IMR-90 (cell line): ENCODE measurements at regions not wholly inside any gene's neighbourhood (a gene's known extent, or its start where the extent isn't known, plus 50 kb on each side); places are given as distances from the start of the nearest gene placed in this dataset.

ENCODE experiments used
- ATAC-seq: fragments of 200-7000 bp; cut with Tn5 transposase; 2 replicates; pipeline ENCODE4 v1.9.1; 2020; ENCODE audit warnings: low read depth, mild to moderate bottlenecking, moderate library complexity
- BruUV-seq: library from RNA; stranded (reverse); fragments of 400-500 nt; replicated peaks from 2 replicates; lab custom pipeline; 2021; lab: Mats Ljungman, UMichigan
- CTCF ChIA-PET: fragments of 300-600 bp; formaldehyde crosslinking; extraction: SDS; loops from one replicate; lab custom pipeline; 2021; ENCODE audit warnings: antibody characterized with exemption; lab: Yijun Ruan, JAX
- POLR2A ChIA-PET: fragments of 300-600 bp; sonication (Branson Sonifier 250); formaldehyde crosslinking; loops from one replicate; lab custom pipeline; 2022; ENCODE audit warnings: antibody characterized with exemption; ENCODE audit not compliant: unreplicated experiment; lab: Charles Lee
- DNase-seq: peaks from one replicate; pipeline ENCODE4 v3.0.0; 2013
- H2AFZ ChIP-seq: replicated peaks from 2 replicates; pipeline ENCODE3; 2013; ENCODE audit warnings: low read length, mild to moderate bottlenecking; ENCODE audit not compliant: poor library complexity
- H2AK5ac ChIP-seq: 2 replicates; pipeline ENCODE4 v1.6.1; 2013; ENCODE audit warnings: low read depth, low read length, inconsistent platforms
- H2AK9ac ChIP-seq: replicated peaks from 2 replicates; pipeline ENCODE3; 2013; ENCODE audit warnings: mild to moderate bottlenecking, low read depth, low read length, moderate library complexity; ENCODE audit not compliant: poor library complexity
- H2BK120ac ChIP-seq: 2 replicates; pipeline ENCODE4 v1.6.1; 2013; ENCODE audit warnings: low read depth, low read length, inconsistent platforms
- H2BK15ac ChIP-seq: 3 replicates; pipeline ENCODE4 v1.6.1; 2013; ENCODE audit warnings: low read depth, low read length, inconsistent platforms
- H2BK20ac ChIP-seq: 2 replicates; pipeline ENCODE4 v1.6.1; 2013; ENCODE audit warnings: low read depth, mild to moderate bottlenecking, inconsistent platforms, low read length, moderate library complexity
- H2BK5ac ChIP-seq: 2 replicates; pipeline ENCODE4 v1.6.1; 2013; ENCODE audit warnings: mild to moderate bottlenecking, low read depth, low read length, inconsistent platforms; ENCODE audit not compliant: poor library complexity, severe bottlenecking
- H3K14ac ChIP-seq: replicated peaks from 2 replicates; pipeline ENCODE4 v1.6.1; 2013; ENCODE audit warnings: low read depth, low read length, inconsistent platforms
- H3K18ac ChIP-seq: 2 replicates; pipeline ENCODE4 v1.6.1; 2013; ENCODE audit warnings: low read depth, low read length, control low read depth
- H3K23ac ChIP-seq: 2 replicates; pipeline ENCODE4 v1.6.1; 2013; ENCODE audit warnings: low read depth, low read length, inconsistent platforms
- H3K27ac ChIP-seq: 2 replicates; pipeline ENCODE4 v1.5.1; 2013; ENCODE audit warnings: mild to moderate bottlenecking, control low read depth, low read length; ENCODE audit not compliant: insufficient read depth
- H3K27me3 ChIP-seq: 2 replicates; pipeline ENCODE4 v1.6.1; 2013; ENCODE audit warnings: low read length; ENCODE audit not compliant: control insufficient read depth, insufficient read depth
- H3K36me3 ChIP-seq: 2 replicates; pipeline ENCODE4 v1.6.1; 2013; ENCODE audit warnings: low read length, mixed read lengths; ENCODE audit not compliant: control insufficient read depth, insufficient read depth
- H3K4ac ChIP-seq: 2 replicates; pipeline ENCODE4 v1.6.1; 2013; ENCODE audit warnings: low read depth, low read length, inconsistent platforms
- H3K4me1 ChIP-seq: 2 replicates; pipeline ENCODE4 v1.6.1; 2013; ENCODE audit warnings: low read length, mixed read lengths; ENCODE audit not compliant: control insufficient read depth, insufficient read depth
- H3K4me2 ChIP-seq: 2 replicates; pipeline ENCODE4 v1.6.1; 2013; ENCODE audit warnings: low read depth, mild to moderate bottlenecking, control low read depth, low read length, moderate library complexity
- H3K4me3 ChIP-seq: 2 replicates; pipeline ENCODE4 v1.5.1; 2013; ENCODE audit warnings: low read depth, mild to moderate bottlenecking, control low read depth, low read length, moderate library complexity; ENCODE audit not compliant: insufficient read depth
- H3K56ac ChIP-seq: 2 replicates; pipeline ENCODE4 v1.6.1; 2013; ENCODE audit warnings: low read length, inconsistent platforms; ENCODE audit not compliant: insufficient read depth; ENCODE audit errors: extremely low read depth
- H3K79me1 ChIP-seq, 2 experiments: 2 replicates each; pipeline ENCODE4 v1.6.1; 2013; ENCODE audit warnings: low read length in 2 of 2, inconsistent platforms in 1 of 2, low read depth in 1 of 2
- H3K9ac ChIP-seq: 2 replicates; pipeline ENCODE4 v1.6.1; 2013; ENCODE audit warnings: low read depth, low read length, control low read depth
- H3K9me1 ChIP-seq: 2 replicates; pipeline ENCODE4 v1.6.1; 2013; ENCODE audit warnings: low read length, inconsistent platforms; ENCODE audit not compliant: insufficient read depth
- H3K9me3 ChIP-seq: 2 replicates; pipeline ENCODE4 v1.6.1; 2013; ENCODE audit warnings: low read length; ENCODE audit not compliant: control insufficient read depth, insufficient read depth
- H4K20me1 ChIP-seq: 2 replicates; pipeline ENCODE4 v1.6.1; 2013; ENCODE audit warnings: low read length, inconsistent platforms; ENCODE audit not compliant: insufficient read depth
- H4K5ac ChIP-seq: 2 replicates; pipeline ENCODE4 v1.6.1; 2013; ENCODE audit warnings: mild to moderate bottlenecking, low read depth, low read length, control low read depth
- H4K8ac ChIP-seq, 2 experiments: 2 replicates each; pipeline ENCODE4 v1.6.1; 2013; ENCODE audit warnings: low read depth in 2 of 2, low read length in 2 of 2, control low read depth in 1 of 2, inconsistent platforms in 1 of 2
- H4K91ac ChIP-seq: 2 replicates; pipeline ENCODE4 v1.6.1; 2013; ENCODE audit warnings: low read depth, low read length, inconsistent platforms; ENCODE audit not compliant: insufficient read depth
- BHLHE40 ChIP-seq: fragments of 150-350 bp; IDR thresholded peaks from 2 replicates; pipeline ENCODE4 v1.6.1; 2016; ENCODE audit warnings: mild to moderate bottlenecking, low read depth, low read length
- MAFK ChIP-seq: IDR thresholded peaks from 2 replicates; pipeline ENCODE4 v1.6.1; 2012; ENCODE audit warnings: low read depth, low read length, improper control_type of control experiment
- POLR2A ChIP-seq: IDR thresholded peaks from 2 replicates; pipeline ENCODE4 v1.6.1; 2012; ENCODE audit warnings: mild to moderate bottlenecking, low read depth, low read length
- RCOR1 ChIP-seq: IDR thresholded peaks from 2 replicates; pipeline ENCODE4 v1.6.1; 2012; ENCODE audit warnings: mild to moderate bottlenecking, low read length, improper control_type of control experiment; ENCODE audit not compliant: insufficient replicate concordance
- RFX5 ChIP-seq: IDR thresholded peaks from 2 replicates; pipeline ENCODE4 v1.8.0; 2012; ENCODE audit warnings: low read depth, mild to moderate bottlenecking, low read length, moderate library complexity
- SMC3 ChIP-seq: fragments of 150-350 bp; IDR thresholded peaks from 2 replicates; pipeline ENCODE4 v1.6.1; 2016; ENCODE audit warnings: low read depth, mild to moderate bottlenecking, antibody characterized with exemption, low read length, moderate library complexity
- USF2 ChIP-seq: fragments of 150-350 bp; IDR thresholded peaks from 2 replicates; pipeline ENCODE4 v1.6.1; 2017; ENCODE audit warnings: mild to moderate bottlenecking, antibody characterized with exemption, low read length, low read depth
- WGBS, 2 experiments: methylation state at CpG; one replicate each; pipeline versions ENCODE4 v1.1.5 to v1.1.7; 2013; ENCODE audit warnings: missing lambda C conversion rate in 2 of 2; ENCODE audit not compliant: insufficient read length in 1 of 2; ENCODE audit errors: extremely low coverage in 2 of 2; 5-methylcytosine and 5-hydroxymethylcytosine counted together
- dilution Hi-C: fragments of 300-500 bp; cut with HindIII; formaldehyde crosslinking; loops from one replicate; pipeline ENCODE4 v1.14.3; 2018; ENCODE audit warnings: low sequenced_read_pairs; ENCODE audit not compliant: unreplicated experiment
- in situ Hi-C: fragments of 300-500 bp; cut with MboI; formaldehyde crosslinking; loops from 3 replicates; pipeline ENCODE4 v1.14.3; 2019; ENCODE audit warnings: low sequenced_read_pairs, inconsistent platforms, mixed read lengths
- intact Hi-C: fragments of 100-400 bp; cut with micrococcal nuclease; formaldehyde crosslinking; loops from 2 replicates; pipeline ENCODE4 v1.10.0; 2022

- no peaks in the 10 kb centered on the region for H3K9me1 ChIP-seq
- no peak overlapping the region for H4K8ac ChIP-seq
- no peak overlapping the region for H2BK5ac ChIP-seq
- H4K20me1 ChIP-seq = no peaks in the 10 kb centered on the region
- no peak overlapping the region for H3K23ac ChIP-seq
- H3K27ac ChIP-seq = no peak overlapping the region
- no peak overlapping the region for H3K9ac ChIP-seq
- ChIA-PET POLR2A (no interaction called here), CTCF (no interaction called here)
- no peak overlapping the region for H3K4me2 ChIP-seq
- H3K4ac ChIP-seq = no peak overlapping the region
- H4K91ac ChIP-seq = no peak overlapping the region
- no peaks in the 10 kb centered on the region for H3K27me3 ChIP-seq
- H3K4me3 ChIP-seq = no peak overlapping the region
- no peak overlapping the region for H2BK120ac ChIP-seq
- H4K5ac ChIP-seq = no peak overlapping the region
- no peaks in the 10 kb centered on the region for H3K36me3 ChIP-seq
- BruUV-seq = no TSS peak
- dilution Hi-C loops (no loop called here), in situ Hi-C loops (no loop called here), intact Hi-C loops (no loop called here)
- H3K9me3 ChIP-seq = peaks cover 4% of the 10 kb centered on the region
- no peak overlapping the region for H2AFZ ChIP-seq
- no peak overlapping the region for H3K56ac ChIP-seq
- DNase-seq (no peak), ATAC-seq (no peak)
- H2BK15ac ChIP-seq = no peak overlapping the region
- TF ChIP-seq RCOR1 (no peak), POLR2A (no peak), USF2 (no peak), RFX5 (no peak), BHLHE40 (no peak), MAFK (no peak), SMC3 (no peak)
- H3K4me1 ChIP-seq = no peaks in the 10 kb centered on the region
- no peak overlapping the region for H2AK9ac ChIP-seq
- no peak overlapping the region for H2BK20ac ChIP-seq
- H3K18ac ChIP-seq = no peak overlapping the region
- H3K79me1 ChIP-seq = no peaks in the 10 kb centered on the region
- no CpG with 5 or more reads among the region's 1 CpG for WGBS, 2 experiments
- no peak overlapping the region for H3K14ac ChIP-seq
- no peak overlapping the region for H2AK5ac ChIP-seq
These were observed 404.3 kb downstream of the BCL11A start for GRCh38 chr2:60149176-60149575.
